A549 (cell line): ENCODE measurements at regions not wholly inside any gene's neighbourhood (a gene's known extent, or its start where the extent isn't known, plus 50 kb on each side); places are given as distances from the start of the nearest gene placed in this dataset.

Experiments used
- CHD2 ChIP-seq: fragments of 150-350 bp; IDR thresholded peaks from 2 replicates; pipeline ENCODE4 v1.6.1; 2014; ENCODE audit warnings: low read length; ENCODE audit not compliant: partially characterized antibody
- GATA3 ChIP-seq: IDR thresholded peaks from 2 replicates; pipeline ENCODE4 v1.6.1; 2012; ENCODE audit warnings: borderline replicate concordance
- HOXA7 ChIP-seq: fragments of 250-450 bp; sonication (Bioruptor Pico); IDR thresholded peaks from 2 replicates; pipeline ENCODE4 v1.5.0; 2020; ENCODE audit warnings: mild to moderate bottlenecking, moderate library complexity
- JUNB ChIP-seq: fragments of >200 bp; sonication (Bioruptor Twin); formaldehyde crosslinking; IDR thresholded peaks from 2 replicates; pipeline ENCODE4 v1.6.1; 2016
- MYC ChIP-seq: IDR thresholded peaks from 2 replicates; pipeline ENCODE4 v1.6.1; 2012; ENCODE audit warnings: mild to moderate bottlenecking, inconsistent platforms, low read length, improper control_type of control experiment, borderline replicate concordance
- POLR2A ChIP-seq: IDR thresholded peaks from 2 replicates; pipeline ENCODE4 v1.6.1; 2012; ENCODE audit warnings: mild to moderate bottlenecking, low read length
- RAD21 ChIP-seq, 2 experiments: fragments of >200 bp in 1 of 2; sonication (Bioruptor Twin) in 1 of 2; formaldehyde crosslinking in 1 of 2; IDR thresholded peaks in 1 of 2; conservative IDR thresholded peaks in 1 of 2; 2 replicates in 1 of 2; 3 replicates in 1 of 2; pipeline ENCODE4 v1.6.1; 2012 to 2018; ENCODE audit warnings: inconsistent platforms in 1 of 2
- TP53 ChIP-seq: fragments of 250-450 bp; sonication (Bioruptor Pico); IDR thresholded peaks from 2 replicates; pipeline ENCODE4 v1.5.0; 2021; ENCODE audit warnings: mild to moderate bottlenecking, moderate library complexity
- TF ChIP-seq, protein P1 (sequence below): fragments of >200 bp; sonication (Bioruptor Twin); formaldehyde crosslinking; IDR thresholded peaks from 3 replicates; pipeline ENCODE4 v1.5.1; 2016
- TF ChIP-seq, protein P2 (sequence below): IDR thresholded peaks from 2 replicates; pipeline ENCODE4 v1.6.1; 2012; ENCODE audit warnings: low read depth, borderline replicate concordance
- TF ChIP-seq, protein P3 (sequence below): fragments of >200 bp; sonication (Bioruptor Twin); formaldehyde crosslinking; IDR thresholded peaks from 3 replicates; pipeline ENCODE4 v1.6.1; 2016

DNA sequence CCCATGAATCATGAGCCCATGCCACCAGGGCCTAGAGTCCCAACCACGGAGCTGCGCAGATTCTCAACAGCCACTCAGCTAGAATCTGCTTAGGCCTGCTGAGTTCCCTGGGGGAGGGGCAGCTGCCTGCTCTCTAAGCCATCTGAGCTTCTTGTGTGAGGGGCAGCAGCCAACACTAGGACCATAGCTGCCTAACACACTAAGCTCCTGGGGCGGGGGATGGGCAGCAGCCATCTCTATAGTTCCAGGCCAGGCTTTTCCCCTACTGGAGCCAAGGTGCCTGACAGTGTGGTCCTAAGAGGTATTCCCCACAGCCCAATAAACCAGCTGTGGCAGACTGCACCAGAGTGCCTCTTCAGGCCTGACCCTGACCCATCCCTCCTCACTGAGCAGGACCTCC lies 255.9 kb upstream of the ACO1 start:
- TF ChIP-seq, protein P1, sequence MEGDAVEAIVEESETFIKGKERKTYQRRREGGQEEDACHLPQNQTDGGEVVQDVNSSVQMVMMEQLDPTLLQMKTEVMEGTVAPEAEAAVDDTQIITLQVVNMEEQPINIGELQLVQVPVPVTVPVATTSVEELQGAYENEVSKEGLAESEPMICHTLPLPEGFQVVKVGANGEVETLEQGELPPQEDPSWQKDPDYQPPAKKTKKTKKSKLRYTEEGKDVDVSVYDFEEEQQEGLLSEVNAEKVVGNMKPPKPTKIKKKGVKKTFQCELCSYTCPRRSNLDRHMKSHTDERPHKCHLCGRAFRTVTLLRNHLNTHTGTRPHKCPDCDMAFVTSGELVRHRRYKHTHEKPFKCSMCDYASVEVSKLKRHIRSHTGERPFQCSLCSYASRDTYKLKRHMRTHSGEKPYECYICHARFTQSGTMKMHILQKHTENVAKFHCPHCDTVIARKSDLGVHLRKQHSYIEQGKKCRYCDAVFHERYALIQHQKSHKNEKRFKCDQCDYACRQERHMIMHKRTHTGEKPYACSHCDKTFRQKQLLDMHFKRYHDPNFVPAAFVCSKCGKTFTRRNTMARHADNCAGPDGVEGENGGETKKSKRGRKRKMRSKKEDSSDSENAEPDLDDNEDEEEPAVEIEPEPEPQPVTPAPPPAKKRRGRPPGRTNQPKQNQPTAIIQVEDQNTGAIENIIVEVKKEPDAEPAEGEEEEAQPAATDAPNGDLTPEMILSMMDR = no peak
- no peak for TF ChIP-seq JUNB
- TF ChIP-seq GATA3 = no peak
- TF ChIP-seq MYC = no peak
- TF ChIP-seq, protein P2, sequence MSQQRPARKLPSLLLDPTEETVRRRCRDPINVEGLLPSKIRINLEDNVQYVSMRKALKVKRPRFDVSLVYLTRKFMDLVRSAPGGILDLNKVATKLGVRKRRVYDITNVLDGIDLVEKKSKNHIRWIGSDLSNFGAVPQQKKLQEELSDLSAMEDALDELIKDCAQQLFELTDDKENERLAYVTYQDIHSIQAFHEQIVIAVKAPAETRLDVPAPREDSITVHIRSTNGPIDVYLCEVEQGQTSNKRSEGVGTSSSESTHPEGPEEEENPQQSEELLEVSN = no peak
- TF ChIP-seq, protein P3, sequence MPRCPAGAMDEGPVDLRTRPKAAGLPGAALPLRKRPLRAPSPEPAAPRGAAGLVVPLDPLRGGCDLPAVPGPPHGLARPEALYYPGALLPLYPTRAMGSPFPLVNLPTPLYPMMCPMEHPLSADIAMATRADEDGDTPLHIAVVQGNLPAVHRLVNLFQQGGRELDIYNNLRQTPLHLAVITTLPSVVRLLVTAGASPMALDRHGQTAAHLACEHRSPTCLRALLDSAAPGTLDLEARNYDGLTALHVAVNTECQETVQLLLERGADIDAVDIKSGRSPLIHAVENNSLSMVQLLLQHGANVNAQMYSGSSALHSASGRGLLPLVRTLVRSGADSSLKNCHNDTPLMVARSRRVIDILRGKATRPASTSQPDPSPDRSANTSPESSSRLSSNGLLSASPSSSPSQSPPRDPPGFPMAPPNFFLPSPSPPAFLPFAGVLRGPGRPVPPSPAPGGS = no peak
- no peak for TF ChIP-seq HOXA7 (CRISPR knock-in tag)
- no peak for TF ChIP-seq CHD2
- TF ChIP-seq RAD21 (conservative IDR thresholded peaks at IDR 0.05 in 1 of 2, IDR thresholded peaks at IDR 0.05 in 1 of 2) = no peak
- no peak for TF ChIP-seq TP53
- no peak for TF ChIP-seq POLR2A
